BLaER1 (cell line): ENCODE measurements at regions not wholly inside any gene's neighbourhood (a gene's known extent, or its start where the extent isn't known, plus 50 kb on each side); places are given as distances from the start of the nearest gene placed in this dataset.

Experiments used
- H3K27ac ChIP-seq: shearing (Covaris generic); formaldehyde crosslinking; 2 replicates; pipeline ENCODE4 v1.8.1; 2022
- H3K27me3 ChIP-seq: shearing (Covaris generic); formaldehyde crosslinking; 2 replicates; pipeline ENCODE4 v1.8.1; 2022
- H3K36me3 ChIP-seq: shearing (Covaris generic); formaldehyde crosslinking; 2 replicates; pipeline ENCODE4 v1.8.1; 2022
- H3K4me1 ChIP-seq: shearing (Covaris generic); formaldehyde crosslinking; 2 replicates; pipeline ENCODE4 v1.8.1; 2022
- H3K4me2 ChIP-seq: shearing (Covaris generic); formaldehyde crosslinking; 2 replicates; pipeline ENCODE4 v1.8.1; 2022
- H3K4me3 ChIP-seq: shearing (Covaris generic); formaldehyde crosslinking; 2 replicates; pipeline ENCODE4 v1.8.1; 2022
- H3K9ac ChIP-seq: shearing (Covaris generic); formaldehyde crosslinking; 2 replicates; pipeline ENCODE4 v1.8.1; 2022
- H3K9me3 ChIP-seq: shearing (Covaris generic); formaldehyde crosslinking; 2 replicates; pipeline ENCODE4 v1.8.1; 2022
- H4K20me1 ChIP-seq: shearing (Covaris generic); formaldehyde crosslinking; 2 replicates; pipeline ENCODE4 v1.8.1; 2022
- Cebpa-rat ChIP-seq: shearing (Covaris generic); IDR thresholded peaks from 2 replicates; pipeline ENCODE4 v1.8.1; 2022

- H3K4me3 ChIP-seq: no peak overlapping the region
- no peaks in the 10 kb centered on the region for H4K20me1 ChIP-seq
- H3K9ac ChIP-seq: no peak overlapping the region
- H3K4me2 ChIP-seq: peak overlapping the region; percentile 32; the same call in 1 of the 2 replicates
- H3K27me3 ChIP-seq: no peaks in the 10 kb centered on the region
- H3K9me3 ChIP-seq: no peaks in the 10 kb centered on the region
- no peak for TF ChIP-seq Cebpa-rat
- H3K36me3 ChIP-seq: no peaks in the 10 kb centered on the region
- no peak overlapping the region for H3K27ac ChIP-seq
- H3K4me1 ChIP-seq: peaks cover 31% of the 10 kb centered on the region
Measured at GRCh38 chr12:3933819-3934192, 60.6 kb upstream of the PARP11 start.

GRCh38 chr12:3933074-3933818 lies 60.0 kb upstream of the PARP11 start:
- no peaks in the 10 kb centered on the region for H4K20me1 ChIP-seq
- H3K27ac ChIP-seq: no peak overlapping the region
- H3K36me3 ChIP-seq: no peaks in the 10 kb centered on the region
- H3K9ac ChIP-seq: no peak overlapping the region
- no peaks in the 10 kb centered on the region for H3K27me3 ChIP-seq
- peak overlapping the region; percentile 32 for H3K4me2 ChIP-seq
- H3K4me3 ChIP-seq: no peak overlapping the region
- no peak for TF ChIP-seq Cebpa-rat
- H3K4me1 ChIP-seq: peaks cover 36% of the 10 kb centered on the region
- H3K9me3 ChIP-seq: no peaks in the 10 kb centered on the region

DNA sequence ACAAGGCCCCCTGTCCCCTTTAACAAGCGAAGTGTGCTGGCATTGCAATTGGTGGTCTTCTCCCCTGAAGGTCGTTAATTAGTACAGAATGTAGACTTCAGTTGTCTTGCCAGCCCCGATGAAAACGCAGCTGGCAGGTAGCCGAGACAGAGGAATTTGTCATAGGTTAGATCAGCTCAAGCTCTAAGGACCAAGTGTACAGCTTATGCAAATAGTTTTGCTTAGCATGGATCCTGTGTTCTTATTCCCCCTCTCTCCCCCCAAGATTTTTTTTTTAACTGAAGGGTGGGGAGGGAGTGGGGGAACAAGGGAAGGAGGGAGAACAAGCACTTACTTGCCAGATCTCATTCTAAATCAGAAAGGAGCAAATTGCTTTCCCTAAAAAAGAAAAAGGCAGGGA lies 58.6 kb upstream of the PARP11 start:
- no peak overlapping the region for H3K9ac ChIP-seq
- H3K9me3 ChIP-seq: no peaks in the 10 kb centered on the region
- no peak overlapping the region for H3K4me2 ChIP-seq
- peaks cover 38% of the 10 kb centered on the region for H3K4me1 ChIP-seq
- no peaks in the 10 kb centered on the region for H3K36me3 ChIP-seq
- no peaks in the 10 kb centered on the region for H4K20me1 ChIP-seq
- no peak overlapping the region for H3K4me3 ChIP-seq
- no peaks in the 10 kb centered on the region for H3K27me3 ChIP-seq
- TF ChIP-seq Cebpa-rat: no peak
- no peak overlapping the region for H3K27ac ChIP-seq

- Histone ChIP-seq H3K4me2 (no peak overlapping the region), H3K4me1 (peaks cover 38% of the 10 kb centered on the region)
- no peak for TF ChIP-seq Cebpa-rat
Measured at GRCh38 chr12:3931206-3931605, 58.0 kb upstream of the PARP11 start.

DNA sequence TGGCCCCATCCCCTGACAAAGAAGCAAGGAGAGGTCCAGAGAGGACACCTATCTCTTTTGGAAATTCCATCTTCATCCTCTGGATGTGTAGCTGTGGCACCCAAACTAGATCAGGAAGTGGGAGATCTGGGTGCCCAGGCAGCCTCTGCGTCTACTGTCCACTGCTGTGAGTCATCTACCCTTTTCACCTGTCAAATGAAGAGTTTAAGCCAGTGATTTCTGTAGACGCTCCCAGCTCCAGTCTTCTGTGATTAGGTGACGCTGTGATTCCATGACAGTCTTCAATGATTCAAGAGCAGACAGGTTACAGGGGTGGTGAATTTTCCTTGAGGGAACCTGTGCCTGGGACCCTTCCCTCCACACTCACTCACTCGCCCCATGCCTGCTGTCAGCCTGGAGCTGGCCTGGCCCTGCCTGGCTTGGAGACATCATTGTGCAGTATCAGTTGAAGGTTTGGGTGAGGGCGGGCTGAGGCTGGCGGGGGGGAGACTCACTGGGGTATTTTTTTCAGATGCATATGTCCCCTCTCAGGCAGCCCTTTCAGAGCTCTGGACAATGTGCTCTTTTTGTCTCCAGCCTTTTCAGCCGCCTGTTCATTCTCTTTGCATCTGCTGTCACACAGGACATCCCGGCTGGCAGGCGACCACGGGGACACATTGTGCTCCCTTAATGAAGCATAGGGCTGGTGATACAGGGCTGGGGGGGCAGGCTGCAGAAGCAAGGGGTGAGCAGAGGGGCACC lies 56.8 kb upstream of the PARP11 start:
- H3K4me1 ChIP-seq: peaks cover 33% of the 10 kb centered on the region
- H3K4me3 ChIP-seq: no peak overlapping the region
- peak overlapping the region; percentile 60; the same call in 1 of the 2 replicates for H3K4me2 ChIP-seq
- H3K27me3 ChIP-seq: no peaks in the 10 kb centered on the region
- TF ChIP-seq Cebpa-rat: no peak
- no peaks in the 10 kb centered on the region for H4K20me1 ChIP-seq
- no peak overlapping the region for H3K9ac ChIP-seq
- H3K9me3 ChIP-seq: no peaks in the 10 kb centered on the region
- no peak overlapping the region for H3K27ac ChIP-seq
- H3K36me3 ChIP-seq: no peaks in the 10 kb centered on the region

More at GRCh38 chr12:3931206-3931605, 58.0 kb upstream of the PARP11 start:
- Histone ChIP-seq H3K9me3 (no peaks in the 10 kb centered on the region), H3K27me3 (no peaks in the 10 kb centered on the region), H3K36me3 (no peaks in the 10 kb centered on the region), H4K20me1 (no peaks in the 10 kb centered on the region), H3K4me3 (no peak overlapping the region), H3K27ac (no peak overlapping the region), H3K9ac (no peak overlapping the region)

DNA sequence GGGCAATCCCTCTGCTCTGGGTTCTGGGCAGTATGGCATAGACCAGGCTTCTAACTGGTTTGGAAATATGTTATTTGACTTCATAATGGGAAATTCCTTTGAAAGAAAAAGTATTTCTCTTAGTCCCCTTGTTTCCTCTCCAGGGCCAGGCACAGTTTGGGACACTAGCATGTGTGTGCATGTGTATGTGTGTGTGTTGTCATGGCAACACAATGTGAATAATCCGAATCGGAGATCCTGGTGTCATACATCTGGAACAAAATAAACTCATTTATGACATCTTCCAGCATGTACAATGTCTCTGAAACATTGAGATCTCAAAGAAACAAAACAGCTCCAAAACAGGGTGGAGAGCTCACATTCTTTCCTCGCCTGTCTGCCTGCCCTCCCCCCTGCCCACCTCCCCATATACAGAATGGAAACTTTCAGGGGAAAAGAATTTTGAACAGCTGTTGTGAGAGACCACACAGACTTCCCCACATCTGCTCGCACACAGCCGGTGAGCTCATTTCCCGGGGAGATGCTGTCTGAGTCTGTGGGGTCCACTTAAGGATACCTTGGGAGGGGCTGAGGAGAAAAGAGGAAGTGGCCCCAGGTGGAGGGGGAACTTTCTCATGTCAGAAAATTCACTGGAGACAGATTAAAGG lies 55.5 kb upstream of the PARP11 start:
- no peak for TF ChIP-seq Cebpa-rat
- H3K4me1 ChIP-seq: peaks cover 27% of the 10 kb centered on the region
- H3K4me3 ChIP-seq: no peak overlapping the region
- no peaks in the 10 kb centered on the region for H4K20me1 ChIP-seq
- no peaks in the 10 kb centered on the region for H3K27me3 ChIP-seq
- no peak overlapping the region for H3K9ac ChIP-seq
- H3K36me3 ChIP-seq: no peaks in the 10 kb centered on the region
- H3K27ac ChIP-seq: no peak overlapping the region
- H3K9me3 ChIP-seq: no peaks in the 10 kb centered on the region
- H3K4me2 ChIP-seq: peak overlapping the region; percentile 60

DNA sequence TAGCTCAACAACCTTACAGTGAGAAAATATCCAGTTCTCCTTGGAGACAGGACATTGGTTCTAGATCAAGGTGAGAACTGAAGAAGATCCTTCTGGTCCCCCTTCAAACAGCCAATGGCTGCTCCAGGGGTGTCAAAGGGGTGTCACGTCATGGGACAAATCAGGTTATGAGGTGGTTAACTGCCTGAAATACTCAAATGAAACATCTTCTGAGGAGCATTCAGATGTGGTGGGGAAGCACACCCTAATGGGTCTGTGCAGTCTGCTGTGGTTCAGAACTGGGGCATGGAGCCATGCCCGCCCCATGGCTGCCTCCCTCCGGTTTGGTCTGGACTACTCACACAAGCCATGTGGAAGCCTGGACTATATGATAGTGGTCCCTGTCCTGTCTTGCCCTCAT lies 52.4 kb upstream of the PARP11 start:
- no peak overlapping the region for H3K4me3 ChIP-seq
- no peak overlapping the region for H3K4me2 ChIP-seq
- no peak overlapping the region for H3K9ac ChIP-seq
- peaks cover 20% of the 10 kb centered on the region for H3K4me1 ChIP-seq
- no peaks in the 10 kb centered on the region for H3K9me3 ChIP-seq
- no peaks in the 10 kb centered on the region for H4K20me1 ChIP-seq
- H3K27ac ChIP-seq: no peak overlapping the region
- no peaks in the 10 kb centered on the region for H3K36me3 ChIP-seq
- TF ChIP-seq Cebpa-rat: no peak
- H3K27me3 ChIP-seq: no peaks in the 10 kb centered on the region

- no peak overlapping the region for H3K27ac ChIP-seq
- H3K4me1 ChIP-seq: peaks cover 16% of the 10 kb centered on the region
- H3K4me2 ChIP-seq: no peak overlapping the region
- H3K4me3 ChIP-seq: no peak overlapping the region
- no peaks in the 10 kb centered on the region for H3K27me3 ChIP-seq
- TF ChIP-seq Cebpa-rat: no peak
- H3K36me3 ChIP-seq: no peaks in the 10 kb centered on the region
- no peak overlapping the region for H3K9ac ChIP-seq
- H4K20me1 ChIP-seq: no peaks in the 10 kb centered on the region
- H3K9me3 ChIP-seq: no peaks in the 10 kb centered on the region
Measured at GRCh38 chr12:3924761-3925160, 51.6 kb upstream of the PARP11 start.

DNA sequence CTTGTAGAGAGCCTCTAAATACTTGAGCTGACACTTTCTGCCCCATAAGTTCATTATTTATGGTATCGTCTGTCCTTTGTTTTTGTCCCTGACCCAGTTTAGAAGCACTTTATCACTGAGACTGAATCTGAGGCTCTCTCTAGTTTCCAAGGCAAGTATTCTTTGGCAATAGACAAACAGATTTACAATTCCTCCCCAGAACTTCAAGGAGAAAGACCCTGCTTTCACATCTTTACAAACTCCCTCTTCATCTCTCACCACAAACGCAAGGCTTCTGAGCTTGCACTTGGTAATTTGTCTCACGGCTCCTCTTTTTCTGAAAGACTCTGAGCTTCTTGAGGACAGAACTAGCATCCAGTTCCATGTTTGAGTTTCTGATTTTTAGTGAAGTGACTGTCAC lies 49.8 kb upstream of the PARP11 start:
- Histone ChIP-seq H3K27me3 (no peaks in the 10 kb centered on the region), H3K4me3 (no peak overlapping the region), H3K4me2 (no peak overlapping the region), H3K9me3 (no peaks in the 10 kb centered on the region), H3K9ac (no peak overlapping the region), H4K20me1 (no peaks in the 10 kb centered on the region), H3K27ac (no peak overlapping the region), H3K4me1 (no peaks in the 10 kb centered on the region), H3K36me3 (no peaks in the 10 kb centered on the region)
- no peak for TF ChIP-seq Cebpa-rat
